Mesothelial cell of epicardium (in vitro differentiated cells): ENCODE measurements at regions not wholly inside any gene's neighbourhood (a gene's known extent, or its start where the extent isn't known, plus 50 kb on each side); places are given as distances from the start of the nearest gene placed in this dataset.

ENCODE experiments used
- DNase-seq, 2 experiments: peaks; one replicate each; pipeline ENCODE4 v3.0.0; 2021; ENCODE audit warnings: low spot score in 2 of 2; ENCODE audit not compliant: unreplicated experiment in 2 of 2
- H3K27ac Mint-ChIP-seq: 2 replicates; pipeline ENCODE4 v1.8.0; 2021; ENCODE audit warnings: mixed read lengths
- H3K27me3 Mint-ChIP-seq: 2 replicates; pipeline ENCODE4 v1.8.0; 2021; ENCODE audit warnings: low read depth, mixed read lengths
- H3K36me3 Mint-ChIP-seq: 2 replicates; pipeline ENCODE4 v1.8.0; 2021; ENCODE audit warnings: mixed read lengths
- H3K4me1 Mint-ChIP-seq: 2 replicates; pipeline ENCODE4 v1.8.0; 2021; ENCODE audit warnings: mixed read lengths
- H3K4me3 Mint-ChIP-seq: 2 replicates; pipeline ENCODE4 v1.8.0; 2021; ENCODE audit warnings: mild to moderate bottlenecking, moderate library complexity, mixed read lengths
- H3K9me3 Mint-ChIP-seq: 2 replicates; pipeline ENCODE4 v1.8.0; 2021; ENCODE audit warnings: mixed read lengths
- CTCF ChIP-seq: fragments of 200-600 bp; sonication (generic); IDR thresholded peaks from one replicate; pipeline ENCODE4 v1.5.0; 2021; ENCODE audit warnings: antibody characterized with exemption; ENCODE audit not compliant: unreplicated experiment

- DNase-seq = peak in 1 of 2 experiments; percentile 34
- no peak for TF ChIP-seq CTCF
- Mint-ChIP-seq H3K4me1 (no peaks in the 10 kb centered on the region), H3K36me3 (no peaks in the 10 kb centered on the region), H3K27ac (no peak overlapping the region), H3K4me3 (no peak overlapping the region), H3K9me3 (no peaks in the 10 kb centered on the region), H3K27me3 (peaks cover 13% of the 10 kb centered on the region)
Observed at GRCh38 chr2:240300840-240301239, 134.6 kb upstream of the GPC1 start.

- no peaks in the 10 kb centered on the region for H3K9me3 Mint-ChIP-seq
- no peak for TF ChIP-seq CTCF
- no peaks in the 10 kb centered on the region for H3K36me3 Mint-ChIP-seq
- peaks cover 13% of the 10 kb centered on the region for H3K27me3 Mint-ChIP-seq
- peak in 1 of 2 experiments; percentile 30 for DNase-seq
- H3K27ac Mint-ChIP-seq = no peak overlapping the region
- no peak overlapping the region for H3K4me3 Mint-ChIP-seq
- no peaks in the 10 kb centered on the region for H3K4me1 Mint-ChIP-seq
Observed at GRCh38 chr2:240301256-240301795, 134.1 kb upstream of the GPC1 start.

GRCh38 chr2:240302041-240302440 is 133.4 kb upstream of the GPC1 start:
- Mint-ChIP-seq H3K27ac (no peak overlapping the region), H3K27me3 (peaks cover 13% of the 10 kb centered on the region), H3K9me3 (no peaks in the 10 kb centered on the region), H3K4me1 (no peaks in the 10 kb centered on the region), H3K36me3 (no peaks in the 10 kb centered on the region), H3K4me3 (no peak overlapping the region)
- no peak for TF ChIP-seq CTCF
- no peak for DNase-seq

GRCh38 chr2:240302933-240303595 is 132.4 kb upstream of the GPC1 start:
- peaks cover 13% of the 10 kb centered on the region for H3K27me3 Mint-ChIP-seq
- H3K36me3 Mint-ChIP-seq = no peaks in the 10 kb centered on the region
- no peak overlapping the region for H3K27ac Mint-ChIP-seq
- no peak for TF ChIP-seq CTCF
- no peaks in the 10 kb centered on the region for H3K9me3 Mint-ChIP-seq
- H3K4me1 Mint-ChIP-seq = no peaks in the 10 kb centered on the region
- no peak overlapping the region for H3K4me3 Mint-ChIP-seq
- DNase-seq = no peak

GRCh38 chr2:240303896-240304745 is 131.3 kb upstream of the GPC1 start:
- Mint-ChIP-seq H3K4me3 (no peak overlapping the region), H3K9me3 (no peaks in the 10 kb centered on the region), H3K4me1 (no peaks in the 10 kb centered on the region), H3K27ac (no peak overlapping the region), H3K36me3 (no peaks in the 10 kb centered on the region), H3K27me3 (peaks cover 13% of the 10 kb centered on the region)
- DNase-seq = peak in 1 of 2 experiments; percentile 28
- no peak for TF ChIP-seq CTCF
